Naive B cell (primary cell): ENCODE measurements at regions not wholly inside any gene's neighbourhood (a gene's known extent, or its start where the extent isn't known, plus 50 kb on each side); places are given as distances from the start of the nearest gene placed in this dataset.
"Not testable (repeated sequence)": the region's sequence is repeated elsewhere in the genome, so short reads cannot be mapped to it uniquely, and the experiment has no call there.

Experiments used
- ATAC-seq, 2 donors: fragments of 150-1000 bp; cut with Tn5 transposase; 2 replicates each; pipeline ENCODE4 v1.10.0; 2021; ENCODE audit warnings: low read depth in 2 of 2, mild to moderate bottlenecking in 2 of 2, moderate library complexity in 2 of 2
- DNase-seq: peaks from one replicate; pipeline ENCODE4 v3.0.0; 2022
- H3K27ac Mint-ChIP-seq, 6 donors: one replicate each; pipeline ENCODE4 v1.8.0; 2020 to 2022; ENCODE audit warnings: mild to moderate bottlenecking in 6 of 6, mixed read lengths in 6 of 6, moderate library complexity in 5 of 6, inconsistent platforms in 2 of 6
- H3K27me3 Mint-ChIP-seq, 3 donors: one replicate each; pipeline ENCODE4 v1.8.0; 2021 to 2022; ENCODE audit warnings: mixed read lengths in 3 of 3, mild to moderate bottlenecking in 1 of 3
- H3K36me3 Mint-ChIP-seq, 2 donors: one replicate each; pipeline ENCODE4 v1.8.0; 2020 to 2022; ENCODE audit warnings: mixed read lengths in 2 of 2, inconsistent platforms in 1 of 2, mild to moderate bottlenecking in 1 of 2
- H3K4me1 Mint-ChIP-seq, 3 donors: one replicate each; pipeline ENCODE4 v1.8.0; 2020 to 2022; ENCODE audit warnings: mixed read lengths in 3 of 3, inconsistent platforms in 1 of 3, mild to moderate bottlenecking in 1 of 3, moderate library complexity in 1 of 3
- H3K4me3 Mint-ChIP-seq, 8 donors: one replicate each; pipeline ENCODE4 v1.8.0; 2020 to 2022; ENCODE audit warnings: mild to moderate bottlenecking in 8 of 8, mixed read lengths in 8 of 8, moderate library complexity in 8 of 8, inconsistent platforms in 2 of 8
- H3K9me3 Mint-ChIP-seq, 7 donors: one replicate each; pipeline ENCODE4 v1.8.0; 2020 to 2022; ENCODE audit warnings: mixed read lengths in 7 of 7, mild to moderate bottlenecking in 5 of 7, inconsistent platforms in 2 of 7, moderate library complexity in 1 of 7

GRCh38 chr14:22375321-22375930 is 213.6 kb downstream of the DAD1 start:
- peaks cover 0 to 4% (median 0%) of the 10 kb centered on the region in 3 donors for H3K4me1 Mint-ChIP-seq
- H3K4me3 Mint-ChIP-seq = no peak overlapping the region
- H3K27me3 Mint-ChIP-seq = peaks cover 0 to 7% (median 6%) of the 10 kb centered on the region in 3 donors
- no peak overlapping the region for H3K27ac Mint-ChIP-seq
- peak; percentile 58 to 74 for ATAC-seq
- no peaks in the 10 kb centered on the region for H3K9me3 Mint-ChIP-seq
- H3K36me3 Mint-ChIP-seq = no peaks in the 10 kb centered on the region
- peak; percentile 41 for DNase-seq

- DNase-seq (no peak), ATAC-seq (no peak)
- H3K4me1 Mint-ChIP-seq = no peaks in the 10 kb centered on the region
- H3K27me3 Mint-ChIP-seq = peaks cover 7 to 20% (median 12%) of the 10 kb centered on the region in 3 donors
- H3K27ac Mint-ChIP-seq = no peak overlapping the region
- no peak overlapping the region for H3K4me3 Mint-ChIP-seq
- peaks cover 0 to 8% (median 2%) of the 10 kb centered on the region in 7 donors for H3K9me3 Mint-ChIP-seq
- no peaks in the 10 kb centered on the region for H3K36me3 Mint-ChIP-seq
Measured at GRCh38 chr14:22370084-22370847, 218.8 kb downstream of the DAD1 start.

GRCh38 chr14:22358726-22359125 is 230.3 kb downstream of the DAD1 start:
- Mint-ChIP-seq H3K4me3 (no peak overlapping the region), H3K27ac (no peak overlapping the region), H3K27me3 (peaks cover 21 to 45% (median 42%) of the 10 kb centered on the region in 3 donors), H3K4me1 (no peaks in the 10 kb centered on the region), H3K9me3 (peaks cover 0 to 36% (median 14%) of the 10 kb centered on the region in 7 donors), H3K36me3 (peaks cover 0 to 5% of the 10 kb centered on the region in 2 donors)
- no peak for ATAC-seq
- no peak for DNase-seq

GRCh38 chr14:22349281-22349680 is 239.7 kb downstream of the DAD1 start:
- peaks cover 24 to 66% (median 25%) of the 10 kb centered on the region in 3 donors for H3K27me3 Mint-ChIP-seq
- not testable (repeated sequence) for DNase-seq, H3K27ac Mint-ChIP-seq, H3K4me1 Mint-ChIP-seq, ATAC-seq, H3K4me3 Mint-ChIP-seq
- peaks cover 5 to 18% of the 10 kb centered on the region in 2 donors for H3K36me3 Mint-ChIP-seq
- H3K9me3 Mint-ChIP-seq = peaks cover 6 to 32% (median 28%) of the 10 kb centered on the region in 7 donors

- H3K4me3 Mint-ChIP-seq = peak overlapping the region in 1 of 8 donors; percentile 36
- peaks cover 14 to 43% (median 34%) of the 10 kb centered on the region in 7 donors for H3K9me3 Mint-ChIP-seq
- no peak overlapping the region for H3K27ac Mint-ChIP-seq
- ATAC-seq = no peak
- H3K27me3 Mint-ChIP-seq = peaks cover 21 to 54% (median 21%) of the 10 kb centered on the region in 3 donors
- peaks cover 3 to 5% (median 3%) of the 10 kb centered on the region in 3 donors for H3K4me1 Mint-ChIP-seq
- no peak for DNase-seq
- H3K36me3 Mint-ChIP-seq = peaks cover 5 to 27% of the 10 kb centered on the region in 2 donors
Measured at GRCh38 chr14:22344673-22345072, 244.4 kb downstream of the DAD1 start.

- not testable (repeated sequence) for H3K4me1 Mint-ChIP-seq, DNase-seq, ATAC-seq, H3K4me3 Mint-ChIP-seq, H3K27ac Mint-ChIP-seq
- peaks cover 21 to 51% (median 26%) of the 10 kb centered on the region in 3 donors for H3K27me3 Mint-ChIP-seq
- peaks cover 5 to 27% of the 10 kb centered on the region in 2 donors for H3K36me3 Mint-ChIP-seq
- H3K9me3 Mint-ChIP-seq = peaks cover 14 to 43% (median 34%) of the 10 kb centered on the region in 7 donors
Measured at GRCh38 chr14:22344209-22344608, 244.8 kb downstream of the DAD1 start.

GRCh38 chr14:22341049-22341448 is 248.0 kb downstream of the DAD1 start:
- H3K4me1 Mint-ChIP-seq = no peaks in the 10 kb centered on the region
- H3K4me3 Mint-ChIP-seq = no peak overlapping the region
- peaks cover 14 to 39% (median 27%) of the 10 kb centered on the region in 7 donors for H3K9me3 Mint-ChIP-seq
- H3K36me3 Mint-ChIP-seq = peaks cover 5 to 27% of the 10 kb centered on the region in 2 donors
- DNase-seq (no peak), ATAC-seq (no peak)
- H3K27me3 Mint-ChIP-seq = peaks cover 18 to 30% (median 26%) of the 10 kb centered on the region in 3 donors
- H3K27ac Mint-ChIP-seq = no peak overlapping the region

GRCh38 chr14:22338917-22339715 is 249.9 kb downstream of the DAD1 start:
- DNase-seq (no peak), ATAC-seq (no peak)
- Mint-ChIP-seq H3K27me3 (peaks cover 13 to 26% (median 20%) of the 10 kb centered on the region in 3 donors), H3K27ac (no peak overlapping the region), H3K9me3 (peaks cover 5 to 20% (median 15%) of the 10 kb centered on the region in 7 donors), H3K4me3 (no peak overlapping the region), H3K4me1 (no peaks in the 10 kb centered on the region), H3K36me3 (peaks cover 0 to 14% of the 10 kb centered on the region in 2 donors)

- Mint-ChIP-seq H3K9me3 (peaks cover 3 to 13% (median 8%) of the 10 kb centered on the region in 7 donors), H3K4me1 (no peaks in the 10 kb centered on the region), H3K27ac (peak overlapping the region in 1 of 6 donors; percentile 17), H3K36me3 (peaks cover 0 to 7% of the 10 kb centered on the region in 2 donors), H3K4me3 (no peak overlapping the region), H3K27me3 (peaks cover 12 to 24% (median 18%) of the 10 kb centered on the region in 3 donors)
- DNase-seq (no peak), ATAC-seq (no peak)
Measured at GRCh38 chr14:22338381-22338780, 250.6 kb downstream of the DAD1 start.

GRCh38 chr14:22337938-22338337 is 251.1 kb downstream of the DAD1 start:
- Mint-ChIP-seq H3K27me3 (peaks cover 8 to 20% (median 14%) of the 10 kb centered on the region in 3 donors), H3K27ac (no peak overlapping the region), H3K9me3 (peaks cover 0 to 8% (median 3%) of the 10 kb centered on the region in 7 donors), H3K4me1 (no peaks in the 10 kb centered on the region), H3K4me3 (no peak overlapping the region), H3K36me3 (peaks cover 0 to 2% of the 10 kb centered on the region in 2 donors)
- DNase-seq (no peak), ATAC-seq (no peak)

- Mint-ChIP-seq H3K27ac (peak overlapping the region in 2 of 6 donors; percentile 4 to 9), H3K4me3 (no peak overlapping the region), H3K9me3 (peaks cover 0 to 4% (median 0%) of the 10 kb centered on the region in 7 donors), H3K4me1 (no peaks in the 10 kb centered on the region), H3K27me3 (peaks cover 5 to 16% (median 11%) of the 10 kb centered on the region in 3 donors), H3K36me3 (no peaks in the 10 kb centered on the region)
- ATAC-seq (no peak), DNase-seq (no peak)
Measured at GRCh38 chr14:22337521-22337920, 251.5 kb downstream of the DAD1 start.

GRCh38 chr14:22336031-22336430 is 253.0 kb downstream of the DAD1 start:
- no peak for DNase-seq
- Mint-ChIP-seq H3K27ac (no peak overlapping the region), H3K36me3 (no peaks in the 10 kb centered on the region), H3K4me1 (no peaks in the 10 kb centered on the region), H3K27me3 (peaks cover 0 to 8% (median 0%) of the 10 kb centered on the region in 3 donors), H3K9me3 (peaks cover 0 to 2% (median 0%) of the 10 kb centered on the region in 7 donors), H3K4me3 (no peak overlapping the region)
- ATAC-seq = no peak

GRCh38 chr14:22334627-22335026 is 254.4 kb downstream of the DAD1 start:
- H3K27ac Mint-ChIP-seq = peak overlapping the region in 1 of 6 donors; percentile 60
- no peaks in the 10 kb centered on the region for H3K4me1 Mint-ChIP-seq
- DNase-seq = no peak
- H3K9me3 Mint-ChIP-seq = peaks cover 0 to 16% (median 4%) of the 10 kb centered on the region in 7 donors
- peaks cover 0 to 4% (median 0%) of the 10 kb centered on the region in 3 donors for H3K27me3 Mint-ChIP-seq
- ATAC-seq = no peak
- no peaks in the 10 kb centered on the region for H3K36me3 Mint-ChIP-seq
- no peak overlapping the region for H3K4me3 Mint-ChIP-seq
